Astrocyte of the cerebellum (primary cell): ENCODE measurements at regions not wholly inside any gene's neighbourhood (a gene's known extent, or its start where the extent isn't known, plus 50 kb on each side); places are given as distances from the start of the nearest gene placed in this dataset.

Source experiments
- DNase-seq: peaks from one replicate; pipeline ENCODE4 v3.0.0-alpha.2; 2011; ENCODE audit warnings: low read depth
- H3K4me3 ChIP-seq: 2 replicates; pipeline ENCODE4 v1.5.1; 2011; ENCODE audit warnings: mild to moderate bottlenecking, low read depth, low read length, moderate library complexity
- in situ Hi-C: cut with HindIII; loops from 2 replicates; pipeline ENCODE4 v1.10.0; 2017; ENCODE audit warnings: low sequenced_read_pairs
- TF ChIP-seq, protein P1 (sequence below): IDR thresholded peaks from 2 replicates; pipeline ENCODE4 v1.5.1; 2012; ENCODE audit warnings: low read length, low read depth, moderate library complexity, mild to moderate bottlenecking; ENCODE audit errors: missing control alignments

DNA sequence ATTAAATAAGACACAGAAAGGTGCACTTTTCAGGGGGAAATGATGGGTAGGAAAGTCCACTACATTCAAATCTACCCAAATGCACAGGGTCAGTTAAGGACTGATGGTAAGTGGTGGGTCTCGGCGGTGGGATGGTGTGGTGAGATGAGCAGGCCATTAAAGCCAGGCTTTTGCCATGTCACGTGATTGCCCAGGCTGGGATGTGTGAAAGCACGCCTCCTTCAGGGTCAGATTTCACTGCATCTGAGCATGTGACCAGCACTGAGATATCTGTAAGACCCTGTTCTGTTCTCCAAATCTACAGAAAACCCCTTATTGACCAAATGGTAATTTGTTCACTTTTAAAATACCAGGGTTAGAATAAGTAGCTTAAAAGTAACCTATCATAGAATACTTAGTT is 301.5 kb downstream of the MEX3B start:
- DNase-seq, result no peak
- TF ChIP-seq, protein P1, sequence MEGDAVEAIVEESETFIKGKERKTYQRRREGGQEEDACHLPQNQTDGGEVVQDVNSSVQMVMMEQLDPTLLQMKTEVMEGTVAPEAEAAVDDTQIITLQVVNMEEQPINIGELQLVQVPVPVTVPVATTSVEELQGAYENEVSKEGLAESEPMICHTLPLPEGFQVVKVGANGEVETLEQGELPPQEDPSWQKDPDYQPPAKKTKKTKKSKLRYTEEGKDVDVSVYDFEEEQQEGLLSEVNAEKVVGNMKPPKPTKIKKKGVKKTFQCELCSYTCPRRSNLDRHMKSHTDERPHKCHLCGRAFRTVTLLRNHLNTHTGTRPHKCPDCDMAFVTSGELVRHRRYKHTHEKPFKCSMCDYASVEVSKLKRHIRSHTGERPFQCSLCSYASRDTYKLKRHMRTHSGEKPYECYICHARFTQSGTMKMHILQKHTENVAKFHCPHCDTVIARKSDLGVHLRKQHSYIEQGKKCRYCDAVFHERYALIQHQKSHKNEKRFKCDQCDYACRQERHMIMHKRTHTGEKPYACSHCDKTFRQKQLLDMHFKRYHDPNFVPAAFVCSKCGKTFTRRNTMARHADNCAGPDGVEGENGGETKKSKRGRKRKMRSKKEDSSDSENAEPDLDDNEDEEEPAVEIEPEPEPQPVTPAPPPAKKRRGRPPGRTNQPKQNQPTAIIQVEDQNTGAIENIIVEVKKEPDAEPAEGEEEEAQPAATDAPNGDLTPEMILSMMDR, result no peak
- no peak overlapping the region for H3K4me3 ChIP-seq
- in situ Hi-C loops, result no loop called here

DNA sequence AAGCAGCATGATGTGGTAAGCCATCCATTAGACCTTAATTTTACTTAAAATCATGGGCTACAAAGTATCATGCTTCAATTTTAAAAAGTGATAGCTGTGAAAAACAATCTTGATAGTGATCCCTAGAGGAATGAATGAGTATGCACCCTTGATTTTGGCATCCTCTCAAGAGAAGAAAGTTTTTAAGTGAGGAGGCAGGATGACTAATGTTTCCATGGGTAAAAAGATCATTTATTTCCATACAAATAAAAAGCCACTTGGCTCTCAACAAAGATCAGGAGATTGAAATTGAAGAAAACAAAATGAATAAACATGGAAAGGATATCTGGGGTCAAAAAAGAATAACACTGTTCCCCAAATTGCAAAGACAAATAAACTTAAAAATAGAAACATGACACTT is 305.4 kb downstream of the MEX3B start:
- TF ChIP-seq, protein P1, result no peak
- H3K4me3 ChIP-seq, result no peak overlapping the region
- in situ Hi-C loops, result no loop called here
- no peak for DNase-seq

DNA sequence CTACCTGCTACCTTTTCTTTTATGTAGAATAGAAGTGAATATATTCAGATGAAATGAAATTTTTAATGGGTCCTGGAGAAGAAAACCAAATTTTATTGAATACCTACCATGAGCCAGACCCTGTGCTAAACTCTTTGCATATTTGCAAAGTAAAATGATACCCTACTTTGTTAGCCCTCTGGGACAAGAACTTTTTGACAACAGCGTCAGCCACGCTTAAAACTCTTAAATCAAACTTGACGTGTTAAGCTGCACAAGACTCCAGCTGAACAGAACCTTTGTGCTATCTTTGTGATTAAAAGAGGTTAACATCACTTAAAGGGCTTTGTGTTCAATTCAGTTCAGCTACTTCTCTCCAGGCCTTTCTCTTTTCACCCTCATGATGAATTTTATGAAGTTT is 316.5 kb downstream of the MEX3B start:
- TF ChIP-seq, protein P1, result no peak
- in situ Hi-C loops, result no loop called here

DNA sequence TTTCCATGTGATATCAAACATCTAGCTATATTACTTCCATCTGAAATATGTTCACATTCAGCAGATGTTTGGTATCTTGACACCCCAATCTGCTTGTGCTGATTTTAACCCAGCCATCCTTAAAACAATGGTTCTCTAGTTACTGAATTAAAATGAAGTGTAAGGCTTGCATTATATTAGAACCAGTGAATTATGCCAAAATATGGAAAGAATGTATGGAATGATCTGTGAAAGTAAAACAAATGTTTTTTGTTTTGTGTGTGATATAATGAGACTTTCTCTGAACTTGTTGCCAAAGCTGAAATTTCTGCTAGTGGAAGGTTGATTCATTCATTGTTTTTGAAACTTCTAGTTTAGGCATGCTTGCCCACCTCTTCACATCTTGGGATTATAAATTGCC is 317.1 kb downstream of the MEX3B start:
- DNase-seq, result no peak
- TF ChIP-seq, protein P1, result no peak

More for the DNA sequence above, 316.5 kb downstream of the MEX3B start:
- no peak for DNase-seq
- H3K4me3 ChIP-seq, result no peak overlapping the region

DNA sequence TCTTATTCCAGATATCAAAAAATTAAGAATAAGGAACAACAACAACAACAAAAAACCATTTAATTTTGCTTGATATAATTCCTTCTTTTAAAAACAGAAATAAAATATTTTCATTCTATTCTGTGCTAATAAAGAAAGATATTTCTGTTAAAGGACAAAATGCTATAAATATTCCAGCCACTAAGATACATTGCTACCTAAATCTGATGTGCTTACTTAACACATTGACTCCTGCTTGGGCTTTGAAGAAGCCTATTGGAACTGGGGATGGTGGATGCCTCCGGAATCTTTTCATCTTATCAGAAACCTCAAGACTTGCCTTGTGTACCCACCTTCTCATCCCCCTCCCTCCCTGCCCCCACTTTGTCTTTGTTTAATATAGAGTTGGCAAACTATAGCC is 320.2 kb downstream of the MEX3B start:
- H3K4me3 ChIP-seq, result no peak overlapping the region
- TF ChIP-seq, protein P1, result no peak
- DNase-seq, result no peak
- in situ Hi-C loops, result no loop called here

More for the DNA sequence above, 317.1 kb downstream of the MEX3B start:
- H3K4me3 ChIP-seq, result no peak overlapping the region
- in situ Hi-C loops, result no loop called here

DNA sequence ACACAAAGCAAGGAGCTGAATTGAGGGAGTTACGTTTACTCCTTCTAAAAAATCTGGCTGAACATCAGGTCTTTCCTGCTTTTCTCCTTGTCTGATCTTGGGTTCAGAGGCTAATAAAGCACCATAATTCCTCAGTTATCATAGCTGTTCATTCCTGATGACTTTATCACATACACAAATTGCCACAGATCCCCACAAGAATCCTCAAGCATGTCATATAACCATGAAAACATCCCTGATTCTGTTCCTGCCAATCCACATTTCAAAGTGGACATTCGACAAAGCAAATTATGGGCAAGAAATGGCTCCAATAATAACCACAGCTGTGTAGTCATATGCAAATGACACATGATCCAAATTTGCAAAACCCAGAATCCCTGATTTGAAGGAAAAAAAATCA is 321.3 kb downstream of the MEX3B start:
- in situ Hi-C loops, result no loop called here
- no peak overlapping the region for H3K4me3 ChIP-seq
- TF ChIP-seq, protein P1, result no peak
- no peak for DNase-seq

DNA sequence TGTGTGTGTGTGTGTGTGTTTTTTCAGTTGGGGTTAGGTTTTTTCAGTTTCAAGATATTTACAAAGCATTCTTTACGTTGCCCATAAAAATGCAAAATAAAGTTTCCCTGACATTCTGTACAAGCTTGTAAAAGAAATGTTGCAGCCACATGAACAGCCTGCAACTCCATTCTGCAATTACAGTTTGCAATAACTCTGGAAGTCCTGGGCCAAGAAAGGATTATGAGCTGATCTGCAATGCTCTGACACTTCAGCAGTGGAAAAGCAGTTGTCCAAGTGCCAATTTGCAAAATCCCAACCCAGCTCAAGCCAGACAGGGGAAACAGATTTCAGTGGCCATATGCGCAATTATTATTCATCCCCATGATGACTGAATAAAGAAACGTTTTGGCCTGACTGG is 322.1 kb downstream of the MEX3B start:
- in situ Hi-C loops, result no loop called here
- H3K4me3 ChIP-seq, result no peak overlapping the region
- no peak for DNase-seq
- TF ChIP-seq, protein P1, result no peak
